ENCODE measurements at regions not wholly inside any gene's neighbourhood (a gene's known extent, or its start where the extent isn't known, plus 50 kb on each side); places are given as distances from the start of the nearest gene placed in this dataset.

DNA sequence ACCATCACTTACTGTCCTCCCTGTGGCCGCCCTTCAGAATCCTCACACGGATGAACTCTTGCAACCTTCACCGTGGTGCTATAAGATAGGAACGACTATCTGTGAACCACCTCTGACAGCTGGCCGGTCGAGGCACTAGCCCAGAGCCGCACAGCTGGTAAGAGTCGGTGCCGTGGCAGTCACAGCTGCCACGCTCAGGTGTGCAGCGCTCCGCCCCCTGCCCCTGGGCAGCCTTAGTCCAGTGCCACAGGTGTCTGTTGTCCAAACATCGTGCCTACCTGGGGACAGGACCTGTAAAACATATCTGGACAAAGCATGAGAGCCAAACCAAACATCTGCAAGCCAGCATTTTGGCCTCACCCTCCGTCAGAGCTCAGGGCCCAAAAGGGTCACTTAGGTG is 55.3 kb upstream of the SALL3 start:
- DNase-seq (ENCODE audit: low read depth in 2 of 2): no peak

DNA sequence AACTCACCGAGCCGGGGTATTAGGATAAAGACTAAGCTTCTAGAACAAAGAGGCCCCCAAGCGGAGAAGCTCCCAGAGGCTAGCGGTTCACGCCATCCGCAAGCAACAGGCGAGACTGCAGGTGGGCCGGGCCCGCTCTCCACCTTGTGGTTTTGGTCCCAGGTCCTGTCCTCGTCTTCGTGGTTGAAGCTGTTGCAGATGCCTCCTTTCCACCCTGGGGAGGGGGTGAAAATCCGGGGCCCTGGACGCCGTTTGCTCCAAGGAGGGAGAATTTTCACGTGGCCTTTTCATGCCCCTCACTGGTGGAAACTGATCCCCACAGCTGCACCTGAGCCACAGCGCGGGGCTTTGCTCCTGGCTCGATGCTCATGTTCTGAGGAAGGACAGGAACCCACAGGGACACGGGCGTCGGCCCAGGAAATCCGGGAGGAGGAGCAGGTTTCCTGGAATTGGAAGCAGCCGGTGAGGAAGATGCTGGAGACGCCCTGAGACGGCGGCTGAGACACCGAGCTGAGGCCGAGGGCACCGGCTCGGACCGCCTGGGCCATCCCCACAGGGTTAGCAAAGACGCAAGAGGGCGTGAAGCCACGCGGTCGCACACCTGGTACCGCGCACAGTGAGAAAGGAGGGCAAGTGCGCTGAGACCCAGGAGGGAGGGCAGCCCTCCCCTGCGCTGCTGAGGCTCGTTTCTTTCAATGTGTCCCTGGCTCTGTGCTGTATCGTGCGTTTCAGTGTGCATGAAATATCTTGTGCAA is 54.7 kb upstream of the SALL3 start:
- DNase-seq (ENCODE audit: low read depth in 2 of 2): no peak

DNA sequence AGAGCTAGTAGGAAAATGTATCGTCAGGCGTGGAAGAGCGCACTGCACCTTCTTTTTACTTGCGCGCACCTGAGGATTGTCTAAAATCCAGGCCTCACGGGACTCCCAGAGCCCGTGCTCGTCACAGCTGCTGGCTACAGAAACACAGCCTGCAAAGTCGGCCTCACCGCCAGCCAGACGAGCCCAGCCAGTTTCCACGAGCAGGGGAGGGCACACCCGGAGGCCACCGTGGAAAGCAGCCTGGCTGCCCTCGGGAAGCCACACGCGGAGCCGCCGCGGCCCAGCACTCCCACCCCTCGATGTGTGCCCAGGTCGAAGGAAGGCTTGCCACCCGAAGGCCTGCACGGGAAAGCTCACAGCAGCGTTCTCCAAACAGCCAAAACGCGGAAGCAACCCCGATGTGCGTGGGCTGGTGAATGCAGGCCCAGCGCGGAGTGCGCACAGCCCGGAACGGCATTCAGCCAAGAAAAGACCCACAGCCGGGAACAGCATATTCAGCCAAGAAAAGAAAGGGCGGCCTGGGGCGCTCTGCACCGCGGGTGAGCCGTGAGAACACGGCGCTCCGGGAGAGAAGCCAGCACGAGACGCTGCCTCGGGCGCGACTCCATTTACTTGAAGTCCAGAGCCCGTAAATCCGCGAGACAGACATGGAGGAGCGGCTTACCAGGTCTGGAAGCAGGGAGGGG is 53.9 kb upstream of the SALL3 start:
- no peak for DNase-seq (ENCODE audit: low read depth in 2 of 2)

DNA sequence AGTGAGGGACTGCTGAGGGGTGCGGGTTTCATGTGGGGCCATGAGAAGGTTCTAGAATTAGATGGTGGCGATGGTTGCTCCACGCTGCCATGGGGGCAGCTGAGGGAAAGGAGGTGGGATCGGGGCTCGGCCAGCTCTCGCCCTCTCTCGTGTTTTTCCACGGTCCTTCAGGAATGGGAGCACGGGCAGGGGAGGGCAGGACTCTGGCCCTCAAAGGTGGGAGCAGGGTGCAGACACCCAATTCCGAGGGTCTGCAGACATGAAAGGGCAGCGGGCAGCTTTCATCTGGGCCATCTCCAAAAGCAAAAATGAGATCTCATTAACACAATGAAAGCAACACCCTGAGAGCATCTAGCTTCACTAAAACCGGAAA is 53.4 kb upstream of the SALL3 start:
- no peak for DNase-seq (ENCODE audit: low read depth in 2 of 2)

DNA sequence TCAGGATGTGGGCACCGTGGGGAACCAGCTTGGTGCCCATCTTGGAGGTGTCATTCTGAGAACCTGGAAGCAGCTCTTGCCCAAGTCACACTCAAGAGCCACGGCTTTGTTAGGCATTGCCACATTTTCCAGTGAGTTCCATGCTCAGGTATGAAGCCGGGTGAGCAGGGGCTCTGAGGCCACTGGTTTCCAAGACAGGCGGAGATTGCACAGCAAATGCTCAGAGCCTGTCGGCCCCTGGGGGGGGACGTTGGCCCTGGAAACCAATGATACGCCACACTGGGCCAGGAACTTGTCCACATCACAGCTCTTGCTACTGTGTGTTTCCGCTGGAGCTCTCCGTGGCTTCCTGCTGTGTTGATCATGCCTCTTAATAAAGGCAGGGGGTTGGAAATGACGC is 52.5 kb upstream of the SALL3 start:
- no peak for DNase-seq (ENCODE audit: low read depth in 2 of 2)

DNA sequence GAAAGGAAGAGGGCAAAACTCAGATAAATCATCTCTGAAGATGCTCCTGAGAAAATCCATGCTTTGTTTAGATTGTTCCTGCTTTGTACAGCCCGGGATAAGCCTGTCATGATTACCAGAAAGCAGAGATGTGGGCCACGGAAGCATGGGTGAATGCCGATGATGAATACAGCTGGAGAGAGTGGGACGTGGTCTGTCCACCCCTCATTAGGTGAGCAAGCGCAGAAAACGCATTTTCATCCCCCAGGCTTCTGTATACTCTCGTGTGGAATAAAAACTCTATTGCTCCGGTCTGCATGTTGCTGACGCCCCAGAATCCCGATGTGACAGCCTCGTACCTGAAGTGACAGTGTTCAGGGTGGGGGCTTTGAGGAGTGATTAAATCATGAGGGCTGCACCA is 52.0 kb upstream of the SALL3 start:
- no peak for DNase-seq (ENCODE audit: low read depth in 2 of 2)

DNA sequence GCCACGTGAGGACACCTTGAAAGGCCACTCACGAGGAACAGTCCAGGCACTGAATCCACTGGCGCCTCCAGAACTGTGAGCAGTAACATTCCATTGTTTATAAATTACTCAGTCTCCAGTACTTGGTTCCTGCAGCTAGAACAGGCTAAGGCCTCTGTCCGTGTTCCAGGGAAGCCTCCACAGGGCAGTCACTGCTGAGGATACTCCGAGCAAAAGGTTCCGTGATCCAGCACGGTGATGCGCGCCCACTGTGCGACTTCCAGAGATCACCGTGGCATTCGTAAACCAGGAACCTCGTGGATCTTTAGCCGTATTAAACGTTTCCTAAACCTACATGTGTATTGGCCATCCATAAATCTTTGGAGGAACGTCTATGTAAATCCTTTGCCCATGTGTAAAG is 51.5 kb upstream of the SALL3 start:
- DNase-seq (ENCODE audit: low read depth in 2 of 2): no peak

DNA sequence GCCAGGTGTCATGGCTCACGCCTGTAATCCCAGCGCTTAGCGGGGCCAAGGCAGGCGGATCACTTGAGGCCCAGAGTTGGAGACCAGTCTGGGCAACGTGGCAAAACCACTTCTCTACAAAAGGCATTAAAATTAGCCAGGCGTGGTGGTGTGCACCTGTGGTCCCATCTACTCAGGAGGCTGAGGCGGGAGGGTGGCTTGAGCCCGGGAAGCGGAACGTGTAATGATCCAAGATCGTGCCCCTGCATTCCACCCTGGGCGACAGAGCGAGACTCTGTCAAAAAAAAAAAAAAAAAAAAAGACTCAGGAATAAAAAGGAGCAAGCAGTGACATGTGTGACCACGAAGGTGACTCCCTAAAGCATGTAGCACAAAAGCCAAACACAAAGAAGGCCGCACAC is 50.1 kb upstream of the SALL3 start:
- no peak for DNase-seq (ENCODE audit: low read depth in 2 of 2)
